GM19025 (cell line): ENCODE measurements at regions not wholly inside any gene's neighbourhood (a gene's known extent, or its start where the extent isn't known, plus 50 kb on each side); places are given as distances from the start of the nearest gene placed in this dataset.

Source experiments
- ATAC-seq: cut with Tn5 transposase; IDR thresholded peaks from one replicate; pipeline ENCODE4 v1.9.1; 2021; ENCODE audit warnings: mild to moderate bottlenecking, low read depth, moderate library complexity; ENCODE audit not compliant: unreplicated experiment

GRCh38 chr1:79594121-79594698 lies 587.7 kb upstream of the ADGRL4 start:
- ATAC-seq = no peak

GRCh38 chr1:79592707-79593106 lies 586.2 kb upstream of the ADGRL4 start:
- no peak for ATAC-seq

- ATAC-seq = no peak
Observed at GRCh38 chr1:79588719-79589118, 582.2 kb upstream of the ADGRL4 start.

GRCh38 chr1:79587229-79587628 lies 580.7 kb upstream of the ADGRL4 start:
- ATAC-seq = no peak

- ATAC-seq = no peak
Observed at GRCh38 chr1:79585801-79586200, 579.3 kb upstream of the ADGRL4 start.

- ATAC-seq = no peak
Observed at GRCh38 chr1:79575424-79575823, 568.9 kb upstream of the ADGRL4 start.

GRCh38 chr1:79568411-79568810 lies 561.9 kb upstream of the ADGRL4 start:
- ATAC-seq = no peak

- ATAC-seq = no peak
Observed at GRCh38 chr1:79561521-79561978, 555.0 kb upstream of the ADGRL4 start.

- ATAC-seq = no peak
Observed at GRCh38 chr1:79556189-79556588, 549.7 kb upstream of the ADGRL4 start.

- ATAC-seq = no peak
Observed at GRCh38 chr1:79554688-79555087, 548.2 kb upstream of the ADGRL4 start.

- ATAC-seq = no peak
Observed at GRCh38 chr1:79551321-79551720, 544.8 kb upstream of the ADGRL4 start.

- ATAC-seq = no peak
Observed at GRCh38 chr1:79550402-79550801, 543.9 kb upstream of the ADGRL4 start.

GRCh38 chr1:79549201-79549600 lies 542.7 kb upstream of the ADGRL4 start:
- ATAC-seq = no peak

GRCh38 chr1:79547514-79547913 lies 541.0 kb upstream of the ADGRL4 start:
- no peak for ATAC-seq

- no peak for ATAC-seq
Observed at GRCh38 chr1:79543394-79543793, 536.9 kb upstream of the ADGRL4 start.

GRCh38 chr1:79539001-79539400 lies 532.5 kb upstream of the ADGRL4 start:
- no peak for ATAC-seq

- no peak for ATAC-seq
Observed at GRCh38 chr1:79532555-79532954, 526.0 kb upstream of the ADGRL4 start.

- no peak for ATAC-seq
Observed at GRCh38 chr1:79531790-79532189, 525.3 kb upstream of the ADGRL4 start.

GRCh38 chr1:79530476-79530875 lies 523.9 kb upstream of the ADGRL4 start:
- no peak for ATAC-seq

- no peak for ATAC-seq
Observed at GRCh38 chr1:79530055-79530454, 523.5 kb upstream of the ADGRL4 start.

- no peak for ATAC-seq
Observed at GRCh38 chr1:79524126-79524525, 517.6 kb upstream of the ADGRL4 start.

- no peak for ATAC-seq
Observed at GRCh38 chr1:79519084-79519760, 512.7 kb upstream of the ADGRL4 start.
